Neutrophil (primary cell): ENCODE measurements at regions not wholly inside any gene's neighbourhood (a gene's known extent, or its start where the extent isn't known, plus 50 kb on each side); places are given as distances from the start of the nearest gene placed in this dataset.
A peak's percentile ranks its signal among the peaks of the same experiment; 100 is the strongest.

Source experiments
- H3K27ac ChIP-seq: fragments of 200-600 bp; sonication (generic); 2 replicates; pipeline ENCODE4 v1.5.1; 2016; ENCODE audit warnings: mild to moderate bottlenecking, moderate library complexity
- H3K27me3 ChIP-seq: fragments of 200-600 bp; sonication (generic); 2 replicates; pipeline ENCODE4 v1.6.0; 2016; ENCODE audit warnings: mild to moderate bottlenecking
- H3K36me3 ChIP-seq: fragments of 200-600 bp; sonication (generic); 2 replicates; pipeline ENCODE4 v1.5.1; 2017
- H3K4me1 ChIP-seq, 2 experiments: fragments of 200-600 bp in 1 of 2; sonication (generic) in 1 of 2; 1 replicate in 1 of 2; 2 replicates in 1 of 2; pipeline versions ENCODE4 v1.5.1 to v1.6.1; 2013 to 2016; ENCODE audit warnings: low read depth in 1 of 2, low read length in 1 of 2, mild to moderate bottlenecking in 1 of 2, moderate library complexity in 1 of 2; ENCODE audit not compliant: control insufficient read depth in 1 of 2, insufficient read depth in 1 of 2
- H3K4me3 ChIP-seq, 2 experiments: fragments of 200-600 bp in 1 of 2; sonication (generic) in 1 of 2; 1 replicate in 1 of 2; 2 replicates in 1 of 2; pipeline ENCODE4 v1.5.1; 2013 to 2016; ENCODE audit warnings: low read depth in 1 of 2, low read length in 1 of 2, mild to moderate bottlenecking in 1 of 2, moderate library complexity in 1 of 2
- H3K9me3 ChIP-seq: fragments of 200-600 bp; sonication (generic); 2 replicates; pipeline ENCODE4 v1.5.1; 2016
- CTCF ChIP-seq: fragments of 200-600 bp; sonication (generic); IDR thresholded peaks from 2 replicates; pipeline ENCODE4 v1.5.1; 2016; ENCODE audit warnings: antibody characterized with exemption

- H3K4me3 ChIP-seq: peak overlapping the region; percentile 9
- no peaks in the 10 kb centered on the region for H3K9me3 ChIP-seq
- H3K4me1 ChIP-seq: peaks cover 27 to 36% of the 10 kb centered on the region in 2 experiments
- H3K27ac ChIP-seq: peak overlapping the region; percentile 74
- H3K27me3 ChIP-seq: no peaks in the 10 kb centered on the region
- H3K36me3 ChIP-seq: no peaks in the 10 kb centered on the region
- no peak for TF ChIP-seq CTCF
These were observed 51.8 kb upstream of the AGR3 start for GRCh38 chr7:16933296-16934279.

GRCh38 chr7:16934722-16935340 is 53.0 kb upstream of the AGR3 start:
- Histone ChIP-seq H3K9me3 (no peaks in the 10 kb centered on the region), H3K4me3 (no peak overlapping the region), H3K27me3 (no peaks in the 10 kb centered on the region), H3K4me1 (peaks cover 18 to 26% of the 10 kb centered on the region in 2 experiments), H3K36me3 (no peaks in the 10 kb centered on the region), H3K27ac (peak overlapping the region; percentile 74)
- no peak for TF ChIP-seq CTCF

GRCh38 chr7:16935341-16935735 is 53.6 kb upstream of the AGR3 start:
- Histone ChIP-seq H3K9me3 (no peaks in the 10 kb centered on the region), H3K27ac (no peak overlapping the region), H3K27me3 (no peaks in the 10 kb centered on the region), H3K36me3 (no peaks in the 10 kb centered on the region), H3K4me1 (peaks cover 13 to 21% of the 10 kb centered on the region in 2 experiments), H3K4me3 (no peak overlapping the region)
- TF ChIP-seq CTCF: no peak

GRCh38 chr7:16936626-16937422 is 55.0 kb upstream of the AGR3 start:
- no peaks in the 10 kb centered on the region for H3K9me3 ChIP-seq
- TF ChIP-seq CTCF: no peak

GRCh38 chr7:16939161-16939560 is 57.4 kb upstream of the AGR3 start:
- no peak for TF ChIP-seq CTCF
- no peaks in the 10 kb centered on the region for H3K9me3 ChIP-seq
- H3K36me3 ChIP-seq: no peaks in the 10 kb centered on the region
- H3K4me1 ChIP-seq: peaks cover 2 to 7% of the 10 kb centered on the region in 2 experiments
- no peak overlapping the region for H3K4me3 ChIP-seq
- H3K27me3 ChIP-seq: no peaks in the 10 kb centered on the region
- no peak overlapping the region for H3K27ac ChIP-seq

More at GRCh38 chr7:16936626-16937422, 55.0 kb upstream of the AGR3 start:
- Histone ChIP-seq H3K36me3 (no peaks in the 10 kb centered on the region), H3K27ac (no peak overlapping the region), H3K27me3 (no peaks in the 10 kb centered on the region), H3K4me1 (peaks cover 13 to 20% of the 10 kb centered on the region in 2 experiments), H3K4me3 (no peak overlapping the region)
